HG02884 (cell line): ENCODE measurements at regions not wholly inside any gene's neighbourhood (a gene's known extent, or its start where the extent isn't known, plus 50 kb on each side); places are given as distances from the start of the nearest gene placed in this dataset.

Experiments used
- ATAC-seq: cut with Tn5 transposase; IDR thresholded peaks from one replicate; pipeline ENCODE4 v1.9.1; 2021; ENCODE audit warnings: mild to moderate bottlenecking, moderate library complexity; ENCODE audit not compliant: unreplicated experiment

DNA sequence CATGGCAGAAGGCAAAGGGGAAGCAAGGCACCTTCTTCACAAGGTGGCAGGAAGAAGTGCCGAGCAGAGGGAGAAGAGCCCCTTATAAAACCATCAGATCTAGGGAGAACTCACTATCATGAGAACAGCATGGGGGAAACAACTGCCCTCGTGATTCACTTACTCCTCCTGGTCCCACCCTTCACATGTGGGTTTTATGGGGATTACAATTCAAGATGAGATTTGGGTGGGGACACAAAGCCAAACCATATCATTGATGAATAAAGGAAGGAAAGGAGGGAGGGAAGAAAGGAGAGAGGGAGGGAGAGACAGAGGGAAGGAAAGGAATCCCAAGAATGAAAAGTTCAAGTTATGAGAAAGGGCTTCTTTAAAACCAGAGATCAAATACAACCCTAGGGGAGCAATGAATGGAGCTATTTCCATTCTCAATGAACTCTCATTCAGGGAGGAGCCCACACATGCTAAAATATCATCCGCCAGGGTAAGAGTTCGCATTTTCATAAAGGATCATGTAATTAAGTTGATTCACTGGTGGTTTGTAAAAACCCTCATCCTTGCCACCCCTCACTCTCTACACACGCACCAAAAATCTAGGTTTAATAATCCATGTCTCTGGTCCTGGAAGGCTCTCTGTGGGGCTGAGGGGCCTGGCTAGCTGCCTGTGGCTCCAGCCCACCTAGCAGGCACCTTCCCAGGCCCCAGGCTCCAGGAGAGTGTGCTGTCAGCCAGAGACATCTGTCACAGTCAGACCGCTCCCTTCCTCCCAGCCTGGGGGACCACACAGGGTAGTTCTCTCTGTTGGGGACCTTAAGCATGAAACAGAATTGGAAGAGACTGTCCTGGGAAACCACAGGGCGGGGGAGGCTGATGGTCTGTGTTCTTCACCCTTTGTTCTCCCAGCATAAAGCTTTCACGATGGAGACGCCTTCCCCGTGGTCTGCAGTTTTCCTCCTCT lies 94.0 kb downstream of the CCDC185 start:
- no peak for ATAC-seq

DNA sequence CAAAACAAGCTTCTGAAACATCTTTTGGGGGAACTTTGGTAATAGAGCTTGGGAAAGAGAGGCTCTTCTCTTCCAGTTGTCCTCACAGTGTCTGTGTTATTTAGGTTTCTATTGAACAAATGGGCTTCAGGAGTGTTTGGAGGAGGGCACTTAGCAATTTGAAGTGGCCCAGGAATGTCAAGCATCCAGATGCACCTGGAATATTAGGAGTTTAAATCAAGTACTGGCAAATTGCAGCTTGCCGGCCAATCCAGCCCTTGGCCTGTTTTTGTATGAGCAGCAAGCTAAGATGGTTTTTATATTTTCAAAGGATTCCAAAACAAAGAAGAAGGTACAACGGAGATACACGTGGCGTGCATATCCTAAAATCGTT lies 94.7 kb downstream of the CCDC185 start:
- ATAC-seq, result no peak

DNA sequence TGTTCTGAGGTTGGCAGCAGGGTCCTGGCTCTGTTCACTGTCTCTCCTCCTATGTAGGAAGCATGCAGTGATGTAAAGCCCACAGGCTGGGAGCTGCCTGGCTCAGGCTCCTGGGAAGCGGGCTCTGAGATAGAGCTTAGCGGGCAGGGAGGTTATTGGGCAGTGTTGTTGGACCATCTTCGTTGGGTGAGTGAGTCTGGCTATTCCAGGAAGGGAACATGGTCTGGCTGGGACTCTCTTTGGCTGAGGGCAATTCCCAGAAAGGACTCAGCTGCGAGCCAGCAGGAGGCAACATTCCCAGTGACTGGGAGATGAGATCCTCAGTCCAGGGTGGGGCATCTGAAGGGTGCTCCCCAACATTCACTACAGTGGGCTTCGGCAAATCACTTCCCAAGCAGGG lies 96.2 kb downstream of the CCDC185 start:
- ATAC-seq, result no peak

DNA sequence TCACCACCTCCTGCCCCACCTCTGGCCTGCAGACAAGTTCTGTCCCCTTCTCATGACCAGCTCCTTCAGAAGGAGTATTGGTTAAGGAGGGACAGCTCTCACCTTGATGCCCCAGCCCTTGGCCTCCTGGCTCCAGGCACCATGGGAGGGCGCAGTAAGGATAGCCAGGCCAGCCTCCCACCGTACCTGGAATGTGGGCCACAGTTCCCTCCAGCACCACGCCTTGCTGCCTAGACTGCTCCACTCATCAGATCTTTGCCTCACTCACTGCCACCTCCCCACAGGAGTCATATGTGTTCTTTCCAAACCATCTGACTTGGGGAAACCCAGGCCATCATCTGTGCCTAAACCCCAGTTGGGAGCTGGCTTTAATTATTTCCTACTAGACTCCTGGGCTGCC lies 97.0 kb downstream of the CCDC185 start:
- no peak for ATAC-seq
